Sigmoid colon (tissue), 6 donors: ENCODE measurements at regions not wholly inside any gene's neighbourhood (a gene's known extent, or its start where the extent isn't known, plus 50 kb on each side); places are given as distances from the start of the nearest gene placed in this dataset.

Source experiments
- DNase-seq: peaks from one replicate; pipeline ENCODE4 v3.0.0-alpha.2; 2019
- H3K27ac ChIP-seq, 4 donors: fragments of 200-600 bp; sonication (generic); one replicate each; pipeline ENCODE4 v1.5.1; 2016 to 2019; ENCODE audit warnings: mild to moderate bottlenecking in 1 of 4
- H3K27me3 ChIP-seq, 3 donors: fragments of 200-600 bp; sonication (generic); one replicate each; pipeline ENCODE4 v1.5.1; 2019; ENCODE audit warnings: mild to moderate bottlenecking in 1 of 3
- H3K36me3 ChIP-seq, 4 donors: fragments of 200-600 bp; sonication (generic); one replicate each; pipeline ENCODE4 v1.5.1; 2016 to 2019
- H3K4me1 ChIP-seq, 4 donors: fragments of 200-600 bp; sonication (generic); one replicate each; pipeline ENCODE4 v1.5.1; 2017 to 2019
- H3K4me3 ChIP-seq, 4 donors: fragments of 200-600 bp; sonication (generic); one replicate each; pipeline ENCODE4 v1.5.1; 2017 to 2019; ENCODE audit warnings: mild to moderate bottlenecking in 2 of 4, moderate library complexity in 1 of 4
- H3K9me3 ChIP-seq, 4 donors: fragments of 200-600 bp in 3 of 4; sonication (generic) in 3 of 4; one replicate each; pipeline versions ENCODE4 v1.5.1 to v1.6.1; 2013 to 2019
- CTCF ChIP-seq, 4 experiments: fragments of 450-650 bp in 3 of 4; fragments of 200-600 bp in 1 of 4; IDR thresholded peaks; one replicate each; pipeline ENCODE4 v1.5.1; 2016 to 2019; ENCODE audit warnings: antibody characterized with exemption in 4 of 4, mild to moderate bottlenecking in 3 of 4, moderate library complexity in 2 of 4
- EP300 ChIP-seq, 4 donors: sonication (generic); formaldehyde crosslinking; IDR thresholded peaks; one replicate each; pipeline ENCODE4 v1.6.1; 2017; ENCODE audit warnings: antibody characterized with exemption in 4 of 4
- POLR2A ChIP-seq, 2 donors: fragments of 450-650 bp; IDR thresholded peaks; one replicate each; pipeline ENCODE4 v1.6.1; 2016; ENCODE audit warnings: antibody characterized with exemption in 2 of 2, mild to moderate bottlenecking in 2 of 2, moderate library complexity in 2 of 2
- POLR2AphosphoS5 ChIP-seq, 4 donors: sonication (generic); formaldehyde crosslinking; IDR thresholded peaks; one replicate each; pipeline ENCODE4 v1.6.1; 2017; ENCODE audit warnings: antibody characterized with exemption in 4 of 4
- WGBS, 2 donors: extraction: QIAGEN DNeasy Blood & Tissue Kit; methylation state at CpG; one replicate each; pipeline ENCODE4 v1.1.7; 2013; 5-methylcytosine and 5-hydroxymethylcytosine counted together
- intact Hi-C: fragments of 100-400 bp; cut with DNase I; formaldehyde crosslinking; loops from one replicate; pipeline ENCODE4 v1.15.1; 2023
- donor health status: healthy with polysubstance abuse.
- donor health status: healthy.

DNA sequence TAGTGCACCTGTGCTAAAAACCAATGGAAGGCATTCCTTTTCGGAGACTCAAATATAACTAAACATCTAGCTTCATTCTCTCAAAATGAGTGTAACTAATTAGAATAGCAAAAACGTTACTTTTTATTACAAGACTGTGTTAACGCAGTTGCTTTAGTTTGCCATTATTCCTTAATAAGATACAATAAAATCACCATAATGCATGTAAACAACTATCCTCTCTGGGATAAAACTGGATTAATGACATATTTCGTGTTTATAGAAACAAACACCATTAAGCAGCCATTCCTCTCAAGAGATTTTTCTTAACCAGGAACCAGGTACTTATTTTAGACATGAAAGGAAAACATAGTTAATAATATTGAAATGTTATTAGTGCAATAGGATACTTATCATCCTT, 512.8 kb upstream of the B3GALT2 start:
- Histone ChIP-seq H3K27me3 (no peaks in the 10 kb centered on the region), H3K27ac (no peak overlapping the region), H3K36me3 (no peaks in the 10 kb centered on the region), H3K4me1 (peaks cover 0 to 11% (median 2%) of the 10 kb centered on the region in 4 donors), H3K4me3 (no peak overlapping the region), H3K9me3 (no peaks in the 10 kb centered on the region)
- 87 to 91% methylated on average over 4 of the region's 4 CpGs for WGBS, 2 donors
- TF ChIP-seq EP300 (IDR thresholded peaks at IDR 0.05) (no peak), POLR2AphosphoS5 (IDR thresholded peaks at IDR 0.05) (no peak), CTCF (IDR thresholded peaks at IDR 0.05) (no peak), POLR2A (IDR thresholded peaks at IDR 0.05) (no peak)
- intact Hi-C loops, result no loop called here
- DNase-seq, result no peak

DNA sequence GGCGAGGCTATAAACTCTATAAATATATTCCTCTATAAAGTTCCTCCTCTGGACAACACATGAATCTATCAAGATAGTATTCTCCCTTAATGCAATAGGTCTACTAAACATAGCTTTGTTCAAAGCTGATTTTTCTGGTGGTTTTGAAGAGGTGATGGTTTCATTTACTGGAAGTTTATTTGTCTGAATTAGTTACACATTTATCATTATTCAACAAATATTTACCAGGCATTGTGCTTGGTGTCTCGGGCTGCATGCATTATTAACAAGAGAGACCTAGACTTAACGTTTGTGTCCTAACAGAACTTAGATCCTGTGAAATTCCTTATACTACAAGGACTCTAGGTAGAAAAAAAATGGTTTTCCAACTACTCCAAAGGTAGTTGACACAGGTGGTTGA, 511.4 kb upstream of the B3GALT2 start:
- H3K27ac ChIP-seq, result no peak overlapping the region
- intact Hi-C loops, result no loop called here
- H3K27me3 ChIP-seq, result no peaks in the 10 kb centered on the region
- H3K4me3 ChIP-seq, result no peak overlapping the region
- H3K36me3 ChIP-seq, result no peaks in the 10 kb centered on the region
- H3K9me3 ChIP-seq, result no peaks in the 10 kb centered on the region
- WGBS, 2 donors, result 36 to 73% methylated on average over 3 of the region's 3 CpGs
- peaks cover 0 to 13% (median 0%) of the 10 kb centered on the region in 4 donors for H3K4me1 ChIP-seq
- TF ChIP-seq CTCF (IDR thresholded peaks at IDR 0.05), result no peak
- TF ChIP-seq POLR2AphosphoS5 (IDR thresholded peaks at IDR 0.05), result no peak
- TF ChIP-seq POLR2A (IDR thresholded peaks at IDR 0.05), result no peak
- no peak for TF ChIP-seq EP300 (IDR thresholded peaks at IDR 0.05)
- no peak for DNase-seq

DNA sequence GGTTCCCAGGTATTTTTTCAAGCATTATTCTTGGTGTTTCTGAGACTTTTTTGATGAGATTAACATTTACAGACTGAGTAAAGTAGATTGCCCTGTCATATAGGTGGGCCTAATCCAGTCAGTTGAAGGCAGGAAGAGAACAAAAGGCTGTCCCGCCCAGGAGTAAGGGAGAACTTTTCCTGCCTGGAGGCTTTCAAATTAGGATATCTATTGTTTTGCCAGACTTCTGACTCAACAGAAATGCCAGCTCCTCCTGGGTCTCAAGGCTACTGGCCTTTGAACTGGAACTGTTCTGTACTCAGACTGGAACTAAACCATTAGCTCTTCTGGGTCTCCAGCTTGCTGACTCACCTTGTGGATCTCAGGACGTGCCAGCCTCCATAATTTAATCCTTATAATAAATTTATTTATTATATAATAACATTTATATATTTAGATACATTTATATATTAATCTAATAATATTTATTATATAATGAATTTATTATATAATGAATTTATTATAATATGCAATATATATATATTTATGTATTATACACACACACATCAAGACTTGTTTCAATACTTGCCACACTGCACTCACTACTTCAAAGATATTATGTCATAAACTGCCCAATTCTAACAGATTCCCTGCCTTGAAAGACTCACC, 510.8 kb upstream of the B3GALT2 start:
- Histone ChIP-seq H3K4me1 (peaks cover 0 to 13% (median 0%) of the 10 kb centered on the region in 4 donors), H3K27me3 (no peaks in the 10 kb centered on the region), H3K36me3 (no peaks in the 10 kb centered on the region), H3K9me3 (no peaks in the 10 kb centered on the region), H3K4me3 (no peak overlapping the region), H3K27ac (no peak overlapping the region)
- WGBS, 2 donors, result 74 to 89% methylated on average over 2 of the region's 2 CpGs
- TF ChIP-seq POLR2A (IDR thresholded peaks at IDR 0.05) (no peak), CTCF (IDR thresholded peaks at IDR 0.05) (no peak), POLR2AphosphoS5 (IDR thresholded peaks at IDR 0.05) (no peak), EP300 (IDR thresholded peaks at IDR 0.05) (no peak)
- intact Hi-C loops, result no loop called here
- no peak for DNase-seq

DNA sequence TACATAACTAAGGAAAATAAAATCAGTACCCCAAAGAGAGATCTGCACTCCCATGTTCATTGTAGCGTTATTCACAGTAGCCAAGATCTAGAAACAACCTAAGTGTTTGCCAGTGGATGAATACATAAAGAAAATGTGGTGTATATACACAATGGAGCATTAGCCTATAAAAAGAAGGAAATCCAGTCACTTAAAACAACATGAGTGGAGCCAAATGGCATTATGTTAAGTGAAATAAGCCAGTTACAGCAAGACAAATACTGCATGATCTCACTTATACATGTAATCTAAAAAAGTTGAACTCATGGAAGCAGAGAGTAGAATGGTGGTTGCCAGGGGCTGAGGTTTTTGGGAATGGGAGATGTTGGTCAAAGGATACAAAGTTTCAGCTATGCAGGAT, 508.3 kb upstream of the B3GALT2 start:
- Histone ChIP-seq H3K27ac (no peak overlapping the region), H3K4me1 (peaks cover 0 to 13% (median 0%) of the 10 kb centered on the region in 4 donors), H3K36me3 (no peaks in the 10 kb centered on the region), H3K9me3 (no peaks in the 10 kb centered on the region), H3K27me3 (no peaks in the 10 kb centered on the region), H3K4me3 (no peak overlapping the region)
- DNase-seq, result no peak
- intact Hi-C loops, result no loop called here
- WGBS, 2 donors, result 89 to 94% methylated on average over 1 of the region's 1 CpG
- no peak for TF ChIP-seq POLR2AphosphoS5 (IDR thresholded peaks at IDR 0.05)
- no peak for TF ChIP-seq EP300 (IDR thresholded peaks at IDR 0.05)
- no peak for TF ChIP-seq POLR2A (IDR thresholded peaks at IDR 0.05)
- no peak for TF ChIP-seq CTCF (IDR thresholded peaks at IDR 0.05)

DNA sequence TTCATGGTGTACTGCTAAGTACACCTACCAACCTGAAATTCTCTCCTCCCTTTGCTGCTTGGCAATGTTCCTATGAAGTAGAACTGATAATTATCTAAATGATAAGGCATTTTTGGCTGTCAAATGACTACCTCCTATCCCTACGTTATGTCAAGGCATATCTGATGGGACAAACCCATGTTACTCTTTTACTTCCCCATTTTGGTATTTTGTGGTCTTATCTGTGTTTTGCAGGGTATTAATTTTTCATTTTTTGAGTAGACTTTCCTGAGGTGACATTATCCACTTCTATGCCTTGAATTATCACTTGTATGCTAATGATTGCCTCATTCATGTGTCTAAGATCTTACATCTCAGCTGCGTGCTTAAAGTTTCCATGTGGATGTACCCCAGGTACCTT, 499.6 kb upstream of the B3GALT2 start:
- WGBS, 2 donors, result 77 to 90% methylated on average over 2 of the region's 2 CpGs

More for the DNA sequence above, 499.6 kb upstream of the B3GALT2 start:
- no peaks in the 10 kb centered on the region for H3K36me3 ChIP-seq
- no peaks in the 10 kb centered on the region for H3K9me3 ChIP-seq
- TF ChIP-seq POLR2A (IDR thresholded peaks at IDR 0.05) (no peak), POLR2AphosphoS5 (IDR thresholded peaks at IDR 0.05) (no peak), EP300 (IDR thresholded peaks at IDR 0.05) (no peak), CTCF (IDR thresholded peaks at IDR 0.05) (no peak)
- DNase-seq, result no peak
- peaks cover 0 to 14% (median 2%) of the 10 kb centered on the region in 4 donors for H3K4me1 ChIP-seq
- intact Hi-C loops, result no loop called here
- no peak overlapping the region for H3K27ac ChIP-seq
- no peaks in the 10 kb centered on the region for H3K27me3 ChIP-seq
- H3K4me3 ChIP-seq, result no peak overlapping the region
